Stimulated activated CD8-positive, alpha-beta memory T cell treated with anti-CD3 and anti-CD28 coated beads, Interleukin-4, amount 100 ng/mL, for 1 hour (primary cell): ENCODE measurements at regions not wholly inside any gene's neighbourhood (a gene's known extent, or its start where the extent isn't known, plus 50 kb on each side); places are given as distances from the start of the nearest gene placed in this dataset.

Source experiments
- DNase-seq, 2 donors: peaks; one replicate each; pipeline ENCODE4 v3.0.0-alpha.2; 2020; ENCODE audit warnings: low read depth in 2 of 2, low spot score in 1 of 2

- no peak for DNase-seq
Measured at GRCh38 chr13:90412980-90413379, 934.5 kb upstream of the MIR17HG start.

- DNase-seq: no peak
Measured at GRCh38 chr13:90413548-90413947, 933.9 kb upstream of the MIR17HG start.

- DNase-seq: no peak
Measured at GRCh38 chr13:90414691-90415596, 932.5 kb upstream of the MIR17HG start.

- DNase-seq: no peak
Measured at GRCh38 chr13:90415902-90416301, 931.6 kb upstream of the MIR17HG start.

GRCh38 chr13:90416519-90416918, 931.0 kb upstream of the MIR17HG start:
- DNase-seq: no peak

GRCh38 chr13:90416938-90417337, 930.5 kb upstream of the MIR17HG start:
- DNase-seq: no peak

- DNase-seq: no peak
Measured at GRCh38 chr13:90420683-90421082, 926.8 kb upstream of the MIR17HG start.

GRCh38 chr13:90427322-90428272, 919.9 kb upstream of the MIR17HG start:
- DNase-seq: no peak

GRCh38 chr13:90428522-90429210, 918.8 kb upstream of the MIR17HG start:
- DNase-seq: no peak

GRCh38 chr13:90430127-90430526, 917.4 kb upstream of the MIR17HG start:
- no peak for DNase-seq

GRCh38 chr13:90436697-90437096, 910.8 kb upstream of the MIR17HG start:
- DNase-seq: no peak

- DNase-seq: no peak
Measured at GRCh38 chr13:90438576-90438975, 908.9 kb upstream of the MIR17HG start.

- no peak for DNase-seq
Measured at GRCh38 chr13:90443268-90443667, 904.2 kb upstream of the MIR17HG start.

- no peak for DNase-seq
Measured at GRCh38 chr13:90444232-90444631, 903.3 kb upstream of the MIR17HG start.

GRCh38 chr13:90445179-90445578, 902.3 kb upstream of the MIR17HG start:
- no peak for DNase-seq

- no peak for DNase-seq
Measured at GRCh38 chr13:90447034-90447733, 900.3 kb upstream of the MIR17HG start.

GRCh38 chr13:90447734-90448101, 899.8 kb upstream of the MIR17HG start:
- no peak for DNase-seq

- DNase-seq: no peak
Measured at GRCh38 chr13:90448466-90449037, 898.9 kb upstream of the MIR17HG start.

GRCh38 chr13:90453342-90453741, 894.1 kb upstream of the MIR17HG start:
- no peak for DNase-seq

- no peak for DNase-seq
Measured at GRCh38 chr13:90454002-90454636, 893.4 kb upstream of the MIR17HG start.
